GM19372 (cell line): ENCODE measurements at regions not wholly inside any gene's neighbourhood (a gene's known extent, or its start where the extent isn't known, plus 50 kb on each side); places are given as distances from the start of the nearest gene placed in this dataset.

Source experiments
- ATAC-seq: cut with Tn5 transposase; IDR thresholded peaks from one replicate; pipeline ENCODE4 v1.9.1; 2021; ENCODE audit warnings: mild to moderate bottlenecking, low read depth, moderate library complexity; ENCODE audit not compliant: unreplicated experiment

- ATAC-seq: no peak
Measured at GRCh38 chr7:52712938-52713337, 322.5 kb upstream of the POM121L12 start.

DNA sequence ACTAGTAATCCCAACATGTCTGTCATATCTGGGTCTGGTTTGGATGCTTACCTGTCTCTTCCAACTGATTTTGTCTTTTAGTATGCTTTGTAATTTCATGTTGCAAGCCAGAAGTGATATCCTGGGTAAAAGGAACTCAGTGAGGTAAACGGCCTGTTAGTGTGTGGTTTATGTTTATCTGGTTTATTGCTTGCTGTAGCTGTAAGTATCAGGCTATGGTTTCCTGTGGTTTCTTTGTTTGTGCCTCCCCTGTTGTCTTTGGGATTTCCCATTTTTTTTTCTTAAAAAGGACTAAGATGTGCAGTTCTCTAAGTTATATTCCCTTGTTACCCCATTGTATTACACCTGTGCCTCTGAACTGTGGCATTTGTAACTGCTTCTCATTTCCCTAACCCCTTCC is 323.5 kb upstream of the POM121L12 start:
- ATAC-seq: no peak

DNA sequence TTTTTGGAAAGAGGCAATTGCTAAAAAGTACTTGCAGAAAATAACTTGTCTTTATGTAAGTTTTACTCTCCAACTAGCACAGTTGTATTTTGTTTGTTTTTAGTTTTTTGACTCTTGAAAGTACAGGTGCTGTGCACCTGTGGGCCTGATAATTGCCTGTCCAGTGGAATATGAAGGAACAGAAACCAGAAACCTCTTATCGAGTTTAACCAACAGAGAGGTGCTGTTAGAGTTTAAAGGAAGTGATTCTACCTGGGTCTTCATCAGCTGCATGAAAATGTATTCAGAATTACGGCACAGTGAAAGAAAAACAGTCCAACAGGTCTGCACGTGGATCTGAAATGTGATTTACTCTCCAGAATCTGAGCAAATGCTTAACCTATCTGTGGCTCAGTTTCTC is 326.6 kb upstream of the POM121L12 start:
- no peak for ATAC-seq

- no peak for ATAC-seq
Measured at GRCh38 chr7:52705768-52706167, 329.7 kb upstream of the POM121L12 start.

- ATAC-seq: no peak
Measured at GRCh38 chr7:52700349-52700748, 335.1 kb upstream of the POM121L12 start.

DNA sequence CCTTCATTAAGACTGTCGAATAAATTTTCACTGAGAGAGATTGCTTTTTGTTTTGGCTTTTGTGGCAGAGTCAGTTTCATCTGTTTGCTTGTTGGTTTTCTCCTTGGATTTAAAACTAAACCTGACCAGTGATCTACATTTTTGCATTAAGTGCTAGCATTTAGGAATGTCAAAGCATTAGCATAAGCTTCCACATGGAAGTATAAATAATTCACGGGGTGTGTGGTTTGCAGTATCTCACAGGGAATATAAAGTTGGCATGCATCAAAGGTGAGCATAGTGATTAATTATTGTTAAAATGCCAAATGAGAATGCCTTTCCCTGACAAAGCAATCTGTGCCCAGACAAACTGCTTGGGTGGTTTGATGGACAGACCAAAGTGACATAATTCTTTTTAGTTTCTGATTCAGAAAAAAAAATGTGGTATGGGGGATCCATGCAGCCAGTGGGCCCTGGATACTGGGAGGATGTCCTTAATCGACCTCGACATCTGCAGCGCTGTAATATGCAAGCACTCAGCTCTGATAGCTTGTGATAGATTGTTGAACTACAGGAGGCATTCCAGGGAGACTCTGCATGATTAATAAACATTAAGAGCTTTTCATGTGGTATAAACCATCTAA is 339.3 kb upstream of the POM121L12 start:
- ATAC-seq: no peak

DNA sequence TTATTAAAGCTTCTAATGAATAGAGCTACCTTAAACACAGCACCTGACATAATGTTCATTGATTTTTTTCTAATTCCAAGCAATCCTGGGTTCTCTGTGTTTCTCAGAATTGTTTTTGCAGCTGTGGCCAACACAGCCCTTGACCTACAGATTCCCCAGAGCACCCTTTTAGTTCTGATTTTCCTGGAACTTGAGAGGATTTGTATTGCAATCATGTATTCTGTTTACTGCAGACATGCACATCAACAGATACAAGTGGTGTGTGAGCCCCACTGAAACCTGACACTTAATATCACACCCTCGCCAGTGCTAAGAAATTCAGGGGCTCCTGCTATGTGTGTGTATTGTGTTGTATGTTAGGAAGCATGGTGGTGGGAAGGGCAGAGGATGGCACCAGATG is 344.2 kb upstream of the POM121L12 start:
- ATAC-seq: no peak

GRCh38 chr7:52689912-52690311 is 345.5 kb upstream of the POM121L12 start:
- no peak for ATAC-seq

DNA sequence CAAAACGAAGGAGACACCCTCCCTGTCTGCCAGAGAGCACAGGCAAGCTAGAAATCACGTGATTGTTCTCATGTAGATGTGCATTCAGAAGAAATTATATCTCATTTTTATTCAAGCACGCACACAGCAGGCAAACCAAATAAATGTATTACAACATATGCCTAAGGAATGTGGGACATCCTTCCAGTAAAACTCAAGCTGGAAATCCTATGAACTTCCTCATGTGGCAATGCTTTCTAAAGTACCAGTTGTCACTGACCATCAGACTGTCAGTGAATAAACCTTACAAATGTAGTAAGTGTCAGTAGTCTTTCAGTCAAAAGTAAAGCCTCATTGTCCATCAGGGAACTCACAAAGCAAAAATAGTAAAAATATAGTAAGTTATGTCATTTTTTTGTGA is 350.1 kb upstream of the POM121L12 start:
- no peak for ATAC-seq

DNA sequence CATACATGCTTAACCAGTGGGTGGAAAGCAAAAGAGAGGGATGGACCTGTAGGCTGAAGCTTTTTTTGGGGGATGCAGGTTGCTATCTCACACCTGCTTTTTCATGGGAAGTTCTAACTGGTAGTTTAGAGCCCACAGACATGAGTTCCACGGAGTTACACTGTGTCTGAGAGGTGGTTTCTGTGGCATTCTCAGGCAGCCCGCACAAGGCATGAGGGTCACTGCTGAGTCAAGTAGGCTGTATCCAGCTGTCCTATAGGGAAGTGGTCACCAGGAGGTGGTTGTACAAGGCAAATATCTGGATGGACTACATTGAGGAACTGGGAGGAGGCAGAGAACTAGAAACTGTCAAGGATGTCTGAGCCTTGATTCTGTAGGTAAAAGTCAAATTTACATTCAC is 351.0 kb upstream of the POM121L12 start:
- ATAC-seq: no peak

GRCh38 chr7:52682993-52683392 is 352.4 kb upstream of the POM121L12 start:
- no peak for ATAC-seq

DNA sequence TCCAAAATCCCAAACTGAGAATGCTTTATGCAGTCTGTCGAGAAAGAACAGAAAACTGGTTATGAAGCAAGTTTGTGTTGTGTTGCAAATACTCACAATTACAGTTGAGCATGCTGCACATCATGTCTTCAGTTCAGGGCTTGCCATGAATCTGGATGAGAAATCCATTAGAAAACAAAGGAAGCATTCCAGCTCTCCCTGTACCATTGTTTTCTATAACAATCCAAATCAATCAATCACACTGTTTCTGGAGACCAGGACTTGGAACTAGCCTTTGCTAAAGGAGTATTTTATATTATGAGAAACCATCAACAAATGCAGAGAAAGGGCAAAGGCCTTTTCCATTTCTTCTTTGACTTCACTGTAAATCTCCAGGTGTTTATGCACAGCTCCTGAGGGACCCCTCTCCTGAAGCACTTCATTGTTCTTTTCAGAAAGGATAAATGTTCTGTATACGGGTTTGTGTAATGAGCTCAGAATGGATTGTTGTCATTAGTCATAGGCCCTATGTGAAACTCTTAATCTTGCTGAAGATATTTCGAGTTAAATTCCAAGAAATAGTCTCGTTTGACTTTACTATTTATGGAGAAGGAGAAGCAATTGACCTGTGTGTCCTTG is 364.7 kb upstream of the POM121L12 start:
- no peak for ATAC-seq

GRCh38 chr7:52669031-52669430 is 366.4 kb upstream of the POM121L12 start:
- ATAC-seq: no peak

- no peak for ATAC-seq
Measured at GRCh38 chr7:52668435-52668834, 367.0 kb upstream of the POM121L12 start.

DNA sequence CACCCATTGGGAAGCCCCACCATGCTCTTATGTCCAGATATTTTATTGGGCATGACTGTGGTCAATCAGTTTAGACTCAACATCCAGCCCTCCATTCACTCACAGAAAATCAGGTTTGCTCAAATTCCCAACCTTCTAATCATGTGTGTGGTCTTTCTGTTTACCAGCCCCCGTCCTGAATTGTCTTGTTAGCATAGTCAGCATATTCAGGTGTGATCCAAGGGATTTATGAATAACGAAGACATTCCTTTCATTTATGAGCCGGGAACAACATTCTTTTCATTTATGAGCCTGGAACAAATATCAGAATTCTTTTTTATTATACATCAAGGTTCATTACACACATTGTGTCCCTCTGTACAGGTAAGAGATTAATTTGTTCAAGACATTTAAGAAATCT is 376.3 kb upstream of the POM121L12 start:
- ATAC-seq: no peak

DNA sequence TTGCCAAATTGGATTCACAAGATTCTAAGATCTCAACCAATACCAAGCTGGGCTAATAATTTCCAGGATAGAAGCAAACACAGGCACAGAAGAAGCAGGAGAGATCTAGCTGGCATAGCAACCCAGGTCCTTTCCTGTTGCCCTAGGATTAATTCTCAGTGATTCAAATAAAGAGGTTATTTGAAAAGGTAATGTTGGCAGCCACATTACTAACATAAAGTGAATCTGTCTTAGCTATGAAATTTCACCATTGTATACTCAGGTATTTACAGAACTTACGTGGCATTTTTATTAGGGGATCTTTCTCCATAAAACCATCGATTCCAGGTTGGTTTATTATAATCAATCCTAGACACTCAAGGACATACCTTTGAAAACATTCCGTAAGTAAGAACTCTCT is 379.3 kb upstream of the POM121L12 start:
- no peak for ATAC-seq

- ATAC-seq: no peak
Measured at GRCh38 chr7:52652621-52653020, 382.8 kb upstream of the POM121L12 start.

DNA sequence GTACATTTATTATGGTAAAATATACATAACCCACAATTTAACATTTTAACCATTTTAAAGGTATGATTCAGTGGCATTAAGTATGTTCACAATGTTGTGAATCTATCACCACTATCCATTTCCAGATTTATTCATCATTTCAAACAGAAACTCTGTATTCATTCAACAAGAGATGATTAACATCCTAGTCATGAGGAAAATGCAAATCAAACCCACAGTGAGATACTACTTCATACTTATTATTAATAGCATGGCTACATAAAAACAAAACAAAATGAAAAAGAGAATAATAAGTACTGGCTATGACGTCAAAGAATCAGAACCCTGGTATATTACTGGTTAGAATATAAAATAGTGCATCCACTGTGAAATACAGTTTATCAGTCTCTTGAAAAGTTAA is 386.6 kb upstream of the POM121L12 start:
- no peak for ATAC-seq

GRCh38 chr7:52647046-52647445 is 388.4 kb upstream of the POM121L12 start:
- no peak for ATAC-seq

DNA sequence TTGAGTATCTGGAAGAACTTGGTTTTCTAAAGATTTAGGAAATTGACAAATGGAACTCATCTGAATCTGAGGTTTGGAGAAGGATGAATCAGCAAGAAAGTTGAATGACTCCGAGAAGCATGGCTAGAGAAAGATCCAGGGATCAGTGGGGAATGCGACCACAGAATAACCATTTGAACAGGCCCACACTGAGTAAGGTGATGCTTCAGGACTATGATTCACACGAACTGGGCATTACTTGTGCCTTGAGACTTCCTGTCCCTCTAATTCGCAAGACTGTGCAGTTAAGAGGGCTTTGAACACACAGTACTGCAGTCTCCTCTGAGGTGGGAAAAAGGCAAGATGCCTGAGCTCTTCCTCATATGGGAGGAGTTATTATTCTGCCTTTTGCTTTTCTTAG is 395.5 kb upstream of the POM121L12 start:
- ATAC-seq: no peak

DNA sequence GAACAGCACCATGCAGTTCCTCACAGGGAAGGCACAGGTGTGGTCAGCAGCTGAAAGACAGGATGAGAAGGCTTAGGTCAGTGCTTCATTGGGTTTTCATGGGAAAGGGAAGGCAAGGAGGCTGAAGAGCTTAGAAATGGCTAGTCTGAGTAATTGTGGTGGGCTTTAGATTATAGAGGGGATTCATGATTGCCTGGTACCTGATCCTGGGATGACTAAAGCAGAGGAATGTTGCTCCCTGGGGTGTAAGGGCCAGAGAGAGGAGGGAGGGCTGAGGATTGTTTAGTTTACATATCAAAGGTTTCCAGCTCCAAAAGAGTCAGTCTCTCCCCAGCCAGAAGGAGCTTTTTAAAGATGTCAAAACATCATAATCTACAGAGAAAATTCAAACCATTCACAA is 396.3 kb upstream of the POM121L12 start:
- no peak for ATAC-seq

- no peak for ATAC-seq
Measured at GRCh38 chr7:52635021-52635420, 400.4 kb upstream of the POM121L12 start.

GRCh38 chr7:52620849-52621248 is 414.6 kb upstream of the POM121L12 start:
- ATAC-seq: no peak
